ENCODE measurements at regions not wholly inside any gene's neighbourhood (a gene's known extent, or its start where the extent isn't known, plus 50 kb on each side); places are given as distances from the start of the nearest gene placed in this dataset.

GRCh38 chr1:184805667-184806295 is 51.1 kb upstream of the EDEM3 start (continued):
- TF ChIP-seq ATF7 (IDR thresholded peaks at IDR 0.05) (no peak), ATF7 (CRISPR knock-in tag; IDR thresholded peaks at IDR 0.05) (no peak), SMC3 (IDR thresholded peaks at IDR 0.05; ENCODE audit: low read length) (peak; percentile 91), ZSCAN29 (CRISPR knock-in tag; conservative IDR thresholded peaks at IDR 0.05) (no peak), NONO (IDR thresholded peaks at IDR 0.05) (no peak), NONO (CRISPR knock-in tag; conservative IDR thresholded peaks at IDR 0.05) (no peak), CEBPG (CRISPR knock-in tag; IDR thresholded peaks at IDR 0.05) (no peak), RAD51 (IDR thresholded peaks at IDR 0.05; ENCODE audit: borderline replicate concordance) (peak; percentile 58; the same call in 1 of the 2 replicates), ZBTB38 (CRISPR knock-in tag; IDR thresholded peaks at IDR 0.05) (no peak), POLR2G (IDR thresholded peaks at IDR 0.05; ENCODE audit: low read depth, low read length) (no peak), ZNF607 (CRISPR knock-in tag; IDR thresholded peaks at IDR 0.05; ENCODE audit: borderline replicate concordance) (peak; percentile 27; the same call in 1 of the 2 replicates), HNRNPUL1 (IDR thresholded peaks at IDR 0.05; ENCODE audit: low read depth, low read length) (no peak), KDM1A (CRISPR knock-in tag; IDR thresholded peaks at IDR 0.05) (no peak), KDM4B (CRISPR knock-in tag; IDR thresholded peaks at IDR 0.05) (no peak), SRSF4 (IDR thresholded peaks at IDR 0.05; ENCODE audit: low read depth, low read length, poor library complexity, severe bottlenecking) (no peak), GATAD2A (CRISPR knock-in tag; IDR thresholded peaks at IDR 0.05) (0 out of 2 replicates have a peak, but pooled peaks have one; percentile 25), HOXA7 (CRISPR knock-in tag; IDR thresholded peaks at IDR 0.05) (no peak), RARG (CRISPR knock-in tag; IDR thresholded peaks at IDR 0.05; ENCODE audit: low read depth) (no peak), TBX3 (IDR thresholded peaks at IDR 0.05; ENCODE audit: borderline replicate concordance) (no peak), BCLAF1 (IDR thresholded peaks at IDR 0.05) (no peak), ZFP37 (CRISPR knock-in tag; IDR thresholded peaks at IDR 0.05; ENCODE audit: borderline replicate concordance) (no peak), ZBTB34 (CRISPR knock-in tag; IDR thresholded peaks at IDR 0.05) (no peak)
